Endodermal cell (in vitro differentiated cells): ENCODE measurements at regions not wholly inside any gene's neighbourhood (a gene's known extent, or its start where the extent isn't known, plus 50 kb on each side); places are given as distances from the start of the nearest gene placed in this dataset.

Source experiments
- DNase-seq: peaks from one replicate; pipeline ENCODE4 v3.0.0-alpha.2; 2017
- H3K27ac ChIP-seq: 2 replicates; pipeline ENCODE4 v1.5.1; 2013; ENCODE audit warnings: mild to moderate bottlenecking, low read depth, low read length, moderate library complexity
- H3K27me3 ChIP-seq: 2 replicates; pipeline ENCODE4 v1.6.1; 2013; ENCODE audit warnings: mild to moderate bottlenecking, low read length, moderate library complexity; ENCODE audit not compliant: insufficient read depth, control insufficient read depth, poor library complexity, severe bottlenecking
- H3K36me3 ChIP-seq: 2 replicates; pipeline ENCODE4 v1.7.0; 2013; ENCODE audit warnings: mild to moderate bottlenecking, low read length, moderate library complexity; ENCODE audit not compliant: control insufficient read depth, insufficient read depth
- H3K4me1 ChIP-seq: one replicate; pipeline ENCODE4 v1.7.0; 2013; ENCODE audit warnings: low read length; ENCODE audit not compliant: control insufficient read depth, insufficient read depth
- H3K4me3 ChIP-seq: 2 replicates; pipeline ENCODE4 v1.5.1; 2013; ENCODE audit warnings: mild to moderate bottlenecking, low read length, moderate library complexity
- H3K9ac ChIP-seq: 2 replicates; pipeline ENCODE4 v1.6.1; 2013; ENCODE audit warnings: mild to moderate bottlenecking, low read length, moderate library complexity; ENCODE audit not compliant: poor library complexity, severe bottlenecking; ENCODE audit errors: extremely low read depth
- H3K9me3 ChIP-seq: 2 replicates; pipeline ENCODE4 v1.6.1; 2013; ENCODE audit warnings: mild to moderate bottlenecking, low read length, moderate library complexity; ENCODE audit not compliant: control insufficient read depth
- H3K27ac Mint-ChIP-seq: 2 replicates; pipeline ENCODE4 v1.8.0; 2020; ENCODE audit warnings: mixed read lengths
- H3K27me3 Mint-ChIP-seq: 2 replicates; pipeline ENCODE4 v1.8.0; 2021; ENCODE audit warnings: mild to moderate bottlenecking, mixed read lengths; ENCODE audit not compliant: insufficient read depth
- H3K36me3 Mint-ChIP-seq: 2 replicates; pipeline ENCODE4 v1.8.0; 2020; ENCODE audit warnings: low read depth, mixed read lengths
- H3K4me1 Mint-ChIP-seq: 2 replicates; pipeline ENCODE4 v1.8.0; 2020; ENCODE audit warnings: mixed read lengths
- H3K4me3 Mint-ChIP-seq: 2 replicates; pipeline ENCODE4 v1.8.0; 2020; ENCODE audit warnings: mild to moderate bottlenecking, moderate library complexity, mixed read lengths
- H3K9me3 Mint-ChIP-seq: 2 replicates; pipeline ENCODE4 v1.8.0; 2020; ENCODE audit warnings: mild to moderate bottlenecking, mixed read lengths
- CTCF ChIP-seq: fragments of 200-600 bp; sonication (generic); conservative IDR thresholded peaks from 2 replicates; pipeline ENCODE4 v1.5.0; 2021; ENCODE audit warnings: antibody characterized with exemption, mild to moderate bottlenecking
- WGBS, 2 experiments: methylation state at CpG; one replicate each; pipeline versions ENCODE4 v1.1.5 to v1.1.7; 2013; ENCODE audit warnings: missing lambda C conversion rate in 2 of 2, mixed read lengths in 1 of 2; ENCODE audit not compliant: insufficient coverage in 1 of 2, insufficient read length in 1 of 2; 5-methylcytosine and 5-hydroxymethylcytosine counted together

- Mint-ChIP-seq H3K4me3 (no peak overlapping the region), H3K4me1 (no peaks in the 10 kb centered on the region), H3K27ac (no peak overlapping the region), H3K9me3 (no peaks in the 10 kb centered on the region), H3K27me3 (peaks cover 4% of the 10 kb centered on the region), H3K36me3 (no peaks in the 10 kb centered on the region)
- no peak for TF ChIP-seq CTCF
- H3K9me3 ChIP-seq = no peaks in the 10 kb centered on the region
- H3K27ac ChIP-seq = no peak overlapping the region
- WGBS, 2 experiments = 83 to 84% methylated on average over 11 to 17 of the region's 17 CpGs
- no peak for DNase-seq
- no peak overlapping the region for H3K4me3 ChIP-seq
- H3K36me3 ChIP-seq = no peaks in the 10 kb centered on the region
- no peaks in the 10 kb centered on the region for H3K4me1 ChIP-seq
- H3K9ac ChIP-seq = no peak overlapping the region
- H3K27me3 ChIP-seq = no peaks in the 10 kb centered on the region
Measured at GRCh38 chr10:130364631-130365411, 228.6 kb downstream of the GLRX3 start.

- Histone ChIP-seq H3K9me3 (no peaks in the 10 kb centered on the region), H3K36me3 (no peaks in the 10 kb centered on the region), H3K27me3 (no peaks in the 10 kb centered on the region), H3K9ac (no peak overlapping the region), H3K27ac (no peak overlapping the region), H3K4me1 (no peaks in the 10 kb centered on the region), H3K4me3 (no peak overlapping the region)
- no peaks in the 10 kb centered on the region for H3K9me3 Mint-ChIP-seq
- no peak for TF ChIP-seq CTCF
- no peaks in the 10 kb centered on the region for H3K4me1 Mint-ChIP-seq
- H3K27ac Mint-ChIP-seq = no peak overlapping the region
- no peaks in the 10 kb centered on the region for H3K36me3 Mint-ChIP-seq
- peaks cover 4% of the 10 kb centered on the region for H3K27me3 Mint-ChIP-seq
- no peak for DNase-seq
- no peak overlapping the region for H3K4me3 Mint-ChIP-seq
- WGBS, 2 experiments = 81 to 85% methylated on average over 5 to 20 of the region's 20 CpGs
Measured at GRCh38 chr10:130368761-130369560, 232.8 kb downstream of the GLRX3 start.

GRCh38 chr10:130369645-130370381, 233.6 kb downstream of the GLRX3 start:
- Histone ChIP-seq H3K9ac (no peak overlapping the region), H3K27ac (no peak overlapping the region), H3K9me3 (no peaks in the 10 kb centered on the region), H3K4me3 (no peak overlapping the region), H3K36me3 (no peaks in the 10 kb centered on the region), H3K27me3 (no peaks in the 10 kb centered on the region), H3K4me1 (no peaks in the 10 kb centered on the region)
- no peak for TF ChIP-seq CTCF
- H3K9me3 Mint-ChIP-seq = no peaks in the 10 kb centered on the region
- H3K4me3 Mint-ChIP-seq = no peak overlapping the region
- H3K4me1 Mint-ChIP-seq = no peaks in the 10 kb centered on the region
- H3K27ac Mint-ChIP-seq = no peak overlapping the region
- 75 to 79% methylated on average over 7 to 13 of the region's 13 CpGs for WGBS, 2 experiments
- H3K27me3 Mint-ChIP-seq = peaks cover 4% of the 10 kb centered on the region
- DNase-seq = no peak
- no peaks in the 10 kb centered on the region for H3K36me3 Mint-ChIP-seq
